IMR-90 (cell line): ENCODE measurements at regions not wholly inside any gene's neighbourhood (a gene's known extent, or its start where the extent isn't known, plus 50 kb on each side); places are given as distances from the start of the nearest gene placed in this dataset.
A peak's percentile ranks its signal among the peaks of the same experiment; 100 is the strongest.

Experiments
- ATAC-seq: fragments of 200-7000 bp; cut with Tn5 transposase; 2 replicates; pipeline ENCODE4 v1.9.1; 2020; ENCODE audit warnings: low read depth, mild to moderate bottlenecking, moderate library complexity
- BruUV-seq: library from RNA; stranded (reverse); fragments of 400-500 nt; replicated peaks from 2 replicates; lab custom pipeline; 2021; lab: Mats Ljungman, UMichigan
- CTCF ChIA-PET: fragments of 300-600 bp; formaldehyde crosslinking; extraction: SDS; loops from one replicate; lab custom pipeline; 2021; ENCODE audit warnings: antibody characterized with exemption; lab: Yijun Ruan, JAX
- POLR2A ChIA-PET: fragments of 300-600 bp; sonication (Branson Sonifier 250); formaldehyde crosslinking; loops from one replicate; lab custom pipeline; 2022; ENCODE audit warnings: antibody characterized with exemption; ENCODE audit not compliant: unreplicated experiment; lab: Charles Lee
- DNase-seq: peaks from one replicate; pipeline ENCODE4 v3.0.0; 2013
- H2AFZ ChIP-seq: replicated peaks from 2 replicates; pipeline ENCODE3; 2013; ENCODE audit warnings: low read length, mild to moderate bottlenecking; ENCODE audit not compliant: poor library complexity
- H2AK5ac ChIP-seq: 2 replicates; pipeline ENCODE4 v1.6.1; 2013; ENCODE audit warnings: low read depth, low read length, inconsistent platforms
- H2AK9ac ChIP-seq: replicated peaks from 2 replicates; pipeline ENCODE3; 2013; ENCODE audit warnings: mild to moderate bottlenecking, low read depth, low read length, moderate library complexity; ENCODE audit not compliant: poor library complexity
- H2BK120ac ChIP-seq: 2 replicates; pipeline ENCODE4 v1.6.1; 2013; ENCODE audit warnings: low read depth, low read length, inconsistent platforms
- H2BK15ac ChIP-seq: 3 replicates; pipeline ENCODE4 v1.6.1; 2013; ENCODE audit warnings: low read depth, low read length, inconsistent platforms
- H2BK20ac ChIP-seq: 2 replicates; pipeline ENCODE4 v1.6.1; 2013; ENCODE audit warnings: low read depth, mild to moderate bottlenecking, inconsistent platforms, low read length, moderate library complexity
- H2BK5ac ChIP-seq: 2 replicates; pipeline ENCODE4 v1.6.1; 2013; ENCODE audit warnings: mild to moderate bottlenecking, low read depth, low read length, inconsistent platforms; ENCODE audit not compliant: poor library complexity, severe bottlenecking
- H3K14ac ChIP-seq: replicated peaks from 2 replicates; pipeline ENCODE4 v1.6.1; 2013; ENCODE audit warnings: low read depth, low read length, inconsistent platforms
- H3K18ac ChIP-seq: 2 replicates; pipeline ENCODE4 v1.6.1; 2013; ENCODE audit warnings: low read depth, low read length, control low read depth
- H3K23ac ChIP-seq: 2 replicates; pipeline ENCODE4 v1.6.1; 2013; ENCODE audit warnings: low read depth, low read length, inconsistent platforms
- H3K27ac ChIP-seq: 2 replicates; pipeline ENCODE4 v1.5.1; 2013; ENCODE audit warnings: mild to moderate bottlenecking, control low read depth, low read length; ENCODE audit not compliant: insufficient read depth
- H3K27me3 ChIP-seq: 2 replicates; pipeline ENCODE4 v1.6.1; 2013; ENCODE audit warnings: low read length; ENCODE audit not compliant: control insufficient read depth, insufficient read depth
- H3K36me3 ChIP-seq: 2 replicates; pipeline ENCODE4 v1.6.1; 2013; ENCODE audit warnings: low read length, mixed read lengths; ENCODE audit not compliant: control insufficient read depth, insufficient read depth
- H3K4ac ChIP-seq: 2 replicates; pipeline ENCODE4 v1.6.1; 2013; ENCODE audit warnings: low read depth, low read length, inconsistent platforms
- H3K4me1 ChIP-seq: 2 replicates; pipeline ENCODE4 v1.6.1; 2013; ENCODE audit warnings: low read length, mixed read lengths; ENCODE audit not compliant: control insufficient read depth, insufficient read depth
- H3K4me2 ChIP-seq: 2 replicates; pipeline ENCODE4 v1.6.1; 2013; ENCODE audit warnings: low read depth, mild to moderate bottlenecking, control low read depth, low read length, moderate library complexity
- H3K4me3 ChIP-seq: 2 replicates; pipeline ENCODE4 v1.5.1; 2013; ENCODE audit warnings: low read depth, mild to moderate bottlenecking, control low read depth, low read length, moderate library complexity; ENCODE audit not compliant: insufficient read depth
- H3K56ac ChIP-seq: 2 replicates; pipeline ENCODE4 v1.6.1; 2013; ENCODE audit warnings: low read length, inconsistent platforms; ENCODE audit not compliant: insufficient read depth; ENCODE audit errors: extremely low read depth
- H3K79me1 ChIP-seq, 2 experiments: 2 replicates each; pipeline ENCODE4 v1.6.1; 2013; ENCODE audit warnings: low read length in 2 of 2, inconsistent platforms in 1 of 2, low read depth in 1 of 2
- H3K9ac ChIP-seq: 2 replicates; pipeline ENCODE4 v1.6.1; 2013; ENCODE audit warnings: low read depth, low read length, control low read depth
- H3K9me1 ChIP-seq: 2 replicates; pipeline ENCODE4 v1.6.1; 2013; ENCODE audit warnings: low read length, inconsistent platforms; ENCODE audit not compliant: insufficient read depth
- H3K9me3 ChIP-seq: 2 replicates; pipeline ENCODE4 v1.6.1; 2013; ENCODE audit warnings: low read length; ENCODE audit not compliant: control insufficient read depth, insufficient read depth
- H4K20me1 ChIP-seq: 2 replicates; pipeline ENCODE4 v1.6.1; 2013; ENCODE audit warnings: low read length, inconsistent platforms; ENCODE audit not compliant: insufficient read depth
- H4K5ac ChIP-seq: 2 replicates; pipeline ENCODE4 v1.6.1; 2013; ENCODE audit warnings: mild to moderate bottlenecking, low read depth, low read length, control low read depth
- H4K8ac ChIP-seq, 2 experiments: 2 replicates each; pipeline ENCODE4 v1.6.1; 2013; ENCODE audit warnings: low read depth in 2 of 2, low read length in 2 of 2, control low read depth in 1 of 2, inconsistent platforms in 1 of 2
- H4K91ac ChIP-seq: 2 replicates; pipeline ENCODE4 v1.6.1; 2013; ENCODE audit warnings: low read depth, low read length, inconsistent platforms; ENCODE audit not compliant: insufficient read depth
- CHD1 ChIP-seq: IDR thresholded peaks from 2 replicates; pipeline ENCODE4 v1.6.1; 2012; ENCODE audit warnings: low read depth, low read length, improper control_type of control experiment
- MAFK ChIP-seq: IDR thresholded peaks from 2 replicates; pipeline ENCODE4 v1.6.1; 2012; ENCODE audit warnings: low read depth, low read length, improper control_type of control experiment
- MXI1 ChIP-seq: IDR thresholded peaks from 2 replicates; pipeline ENCODE4 v1.6.1; 2012; ENCODE audit warnings: low read depth, mild to moderate bottlenecking, low read length, moderate library complexity, borderline replicate concordance
- NFE2L2 ChIP-seq: fragments of 150-350 bp; IDR thresholded peaks from 2 replicates; pipeline ENCODE4 v1.6.1; 2016; ENCODE audit warnings: low read depth, mild to moderate bottlenecking, low read length
- POLR2A ChIP-seq: IDR thresholded peaks from 2 replicates; pipeline ENCODE4 v1.6.1; 2012; ENCODE audit warnings: mild to moderate bottlenecking, low read depth, low read length
- RAD21 ChIP-seq: IDR thresholded peaks from 2 replicates; pipeline ENCODE4 v1.6.1; 2012; ENCODE audit warnings: low read length, improper control_type of control experiment
- SMC3 ChIP-seq: fragments of 150-350 bp; IDR thresholded peaks from 2 replicates; pipeline ENCODE4 v1.6.1; 2016; ENCODE audit warnings: low read depth, mild to moderate bottlenecking, antibody characterized with exemption, low read length, moderate library complexity
- WGBS, 2 experiments: methylation state at CpG; one replicate each; pipeline versions ENCODE4 v1.1.5 to v1.1.7; 2013; ENCODE audit warnings: missing lambda C conversion rate in 2 of 2; ENCODE audit not compliant: insufficient read length in 1 of 2; ENCODE audit errors: extremely low coverage in 2 of 2; 5-methylcytosine and 5-hydroxymethylcytosine counted together
- dilution Hi-C: fragments of 300-500 bp; cut with HindIII; formaldehyde crosslinking; loops from one replicate; pipeline ENCODE4 v1.14.3; 2018; ENCODE audit warnings: low sequenced_read_pairs; ENCODE audit not compliant: unreplicated experiment
- in situ Hi-C: fragments of 300-500 bp; cut with MboI; formaldehyde crosslinking; loops from 3 replicates; pipeline ENCODE4 v1.14.3; 2019; ENCODE audit warnings: low sequenced_read_pairs, inconsistent platforms, mixed read lengths
- intact Hi-C: fragments of 100-400 bp; cut with micrococcal nuclease; formaldehyde crosslinking; loops from 2 replicates; pipeline ENCODE4 v1.10.0; 2022

DNA sequence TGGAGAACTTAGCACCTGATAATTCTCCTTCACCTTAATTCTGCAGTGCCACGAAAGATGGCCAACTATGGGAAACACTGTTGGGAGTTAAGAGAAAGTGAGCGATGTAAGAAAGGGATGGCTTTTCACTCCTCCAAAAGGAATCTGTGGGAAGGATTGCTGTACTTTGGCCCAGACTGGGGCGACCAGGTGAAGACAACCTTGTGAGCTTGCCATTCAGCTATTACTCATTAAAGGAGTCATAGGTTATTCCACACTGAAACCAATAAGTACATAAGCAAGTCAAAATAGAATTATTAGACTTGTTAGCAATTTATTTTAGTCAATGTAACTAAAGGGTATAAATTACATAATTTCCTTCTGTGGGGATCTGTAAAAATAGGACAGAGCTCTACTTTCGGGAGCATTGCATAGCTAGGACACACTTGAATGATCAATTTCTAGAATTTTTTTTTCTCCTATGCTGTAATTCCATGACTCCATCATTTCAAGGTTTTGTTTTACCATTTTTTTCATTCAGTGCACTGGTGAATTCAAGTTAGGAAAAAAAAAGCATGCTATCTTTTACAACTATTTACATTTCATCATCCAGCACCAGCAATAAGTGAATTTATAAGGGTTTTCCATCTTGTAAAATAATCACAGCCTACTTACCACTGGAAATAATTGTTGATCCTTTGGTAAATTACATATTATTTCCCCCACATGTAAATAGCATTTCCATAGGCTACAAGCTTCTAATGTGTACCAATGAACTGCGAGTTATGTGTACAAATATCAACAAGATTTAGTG lies 231.7 kb downstream of the SIM1 start:
- Histone ChIP-seq H3K27ac (no peak overlapping the region), H4K91ac (no peak overlapping the region), H2AK9ac (no peak overlapping the region), H3K9ac (no peak overlapping the region), H3K18ac (no peak overlapping the region), H2AFZ (no peak overlapping the region), H3K4ac (no peak overlapping the region), H3K4me1 (peaks cover 2% of the 10 kb centered on the region; the same call in 1 of the 2 replicates), H2BK20ac (no peak overlapping the region), H2BK120ac (no peak overlapping the region), H2BK5ac (no peak overlapping the region), H3K23ac (no peak overlapping the region), H3K9me1 (no peaks in the 10 kb centered on the region), H2BK15ac (0 out of 3 replicates have a peak overlapping the region, but pooled peaks have one; percentile 4), H3K4me3 (no peak overlapping the region), H3K79me1 (no peaks in the 10 kb centered on the region), H3K14ac (no peak overlapping the region), H3K36me3 (no peaks in the 10 kb centered on the region), H3K27me3 (no peaks in the 10 kb centered on the region), H3K4me2 (no peak overlapping the region), H4K8ac (no peak overlapping the region), H4K5ac (no peak overlapping the region), H3K56ac (no peak overlapping the region), H4K20me1 (no peaks in the 10 kb centered on the region), H2AK5ac (no peak overlapping the region), H3K9me3 (no peaks in the 10 kb centered on the region)
- no peak for DNase-seq
- CTCF ChIA-PET, result interaction anchor here (0.6 to 1.1 kb wide), 2 partner anchors 24 to 90 kb away, joined by 3 read pairs; no protein-coding TSS in a partner anchor
- no TSS peak for BruUV-seq
- dilution Hi-C loops (no loop called here), intact Hi-C loops (loop anchor here (10.0 kb wide), 1 partner anchor 118 kb away; no protein-coding TSS in a partner anchor), in situ Hi-C loops (no loop called here)
- ATAC-seq, result no peak
- TF ChIP-seq CHD1 (no peak), NFE2L2 (no peak), SMC3 (no peak), RAD21 (no peak), MAFK (no peak), MXI1 (no peak), POLR2A (no peak)
- WGBS, 2 experiments, result no CpG with 5 or more reads among the region's 5 CpGs
- POLR2A ChIA-PET, result no interaction called here
